PC-3 (cell line): ENCODE measurements at regions not wholly inside any gene's neighbourhood (a gene's known extent, or its start where the extent isn't known, plus 50 kb on each side); places are given as distances from the start of the nearest gene placed in this dataset.

Source experiments
- ATAC-seq: fragments of 200-7000 bp; cut with Tn5 transposase; 2 replicates; pipeline ENCODE4 v1.9.1; 2020; ENCODE audit warnings: mild to moderate bottlenecking, moderate library complexity
- BruUV-seq: library from RNA; stranded (reverse); fragments of 400-500 nt; replicated peaks from 2 replicates; lab custom pipeline; 2021; lab: Mats Ljungman, UMichigan
- CTCF ChIA-PET: fragments of 300-600 bp; sonication (Branson Sonifier 250); formaldehyde crosslinking; loops from one replicate; lab custom pipeline; 2022; ENCODE audit warnings: antibody characterized with exemption; lab: Charles Lee
- POLR2A ChIA-PET: fragments of 300-600 bp; sonication (Branson Sonifier 250); formaldehyde crosslinking; loops from one replicate; lab custom pipeline; 2022; ENCODE audit warnings: antibody characterized with exemption; ENCODE audit not compliant: unreplicated experiment; lab: Charles Lee
- DNase-seq: peaks from one replicate; pipeline ENCODE4 v3.0.0-alpha.2; 2015
- H2AFZ ChIP-seq: fragments of 300-600 bp; sonication (generic); 2 replicates; pipeline ENCODE4 v1.6.0; 2016; ENCODE audit warnings: antibody characterized with exemption, low read length
- H3F3A ChIP-seq: fragments of 300-600 bp; sonication (generic); one replicate; pipeline ENCODE4 v1.6.0; 2017; ENCODE audit warnings: antibody characterized with exemption, low read length, control low read depth, mild to moderate bottlenecking; ENCODE audit not compliant: unreplicated experiment
- H3K27ac ChIP-seq: fragments of 300-600 bp; sonication (generic); 2 replicates; pipeline ENCODE4 v1.5.1; 2016; ENCODE audit warnings: mild to moderate bottlenecking, low read length
- H3K27me3 ChIP-seq: fragments of 300-600 bp; sonication (generic); 2 replicates; pipeline ENCODE4 v1.6.1; 2016; ENCODE audit warnings: low read length, mixed read lengths
- H3K36me3 ChIP-seq: fragments of 300-600 bp; sonication (generic); 2 replicates; pipeline ENCODE4 v1.6.1; 2016; ENCODE audit warnings: low read depth, mixed run types, low read length, mixed read lengths
- H3K4me1 ChIP-seq: fragments of 300-600 bp; sonication (generic); 2 replicates; pipeline ENCODE4 v1.5.1; 2016; ENCODE audit warnings: low read length; ENCODE audit not compliant: insufficient read depth
- H3K4me2 ChIP-seq: fragments of 300-600 bp; sonication (generic); 2 replicates; pipeline ENCODE4 v1.6.0; 2016; ENCODE audit warnings: low read length
- H3K4me3 ChIP-seq: fragments of 300-600 bp; sonication (generic); 2 replicates; pipeline ENCODE4 v1.5.1; 2016; ENCODE audit warnings: mild to moderate bottlenecking, low read length, mixed read lengths
- H3K79me2 ChIP-seq: fragments of 300-600 bp; sonication (generic); 2 replicates; pipeline ENCODE4 v1.6.1; 2017; ENCODE audit warnings: low read length, mixed read lengths
- H3K9ac ChIP-seq: fragments of 300-600 bp; sonication (generic); 2 replicates; pipeline ENCODE4 v1.6.0; 2016; ENCODE audit warnings: mild to moderate bottlenecking, low read length
- H3K9me2 ChIP-seq: fragments of 300-600 bp; sonication (generic); replicated peaks from 2 replicates; pipeline ENCODE4 v1.6.1; 2016; ENCODE audit warnings: mixed run types, low read length, mixed read lengths
- H3K9me3 ChIP-seq: fragments of 300-600 bp; sonication (generic); 2 replicates; pipeline ENCODE4 v1.6.1; 2016; ENCODE audit warnings: low read length, mixed read lengths
- H4K20me1 ChIP-seq: fragments of 300-600 bp; sonication (generic); 2 replicates; pipeline ENCODE4 v1.6.1; 2016; ENCODE audit warnings: low read length, mixed read lengths
- CTCF ChIP-seq: fragments of 300-600 bp; sonication (generic); conservative IDR thresholded peaks from 2 replicates; pipeline ENCODE4 v1.5.1; 2017; ENCODE audit warnings: antibody characterized with exemption, low read depth, mild to moderate bottlenecking, low read length
- EZH2 ChIP-seq: fragments of 300-600 bp; sonication (generic); IDR thresholded peaks from one replicate; pipeline ENCODE4 v1.6.1; 2017; ENCODE audit warnings: antibody characterized with exemption, mild to moderate bottlenecking, low read length; ENCODE audit not compliant: unreplicated experiment
- EZH2phosphoT487 ChIP-seq: fragments of 300-600 bp; sonication (generic); IDR thresholded peaks from 2 replicates; pipeline ENCODE4 v1.6.1; 2018; ENCODE audit warnings: mild to moderate bottlenecking, antibody characterized with exemption, low read length, borderline replicate concordance
- intact Hi-C: fragments of 100-400 bp; cut with micrococcal nuclease; formaldehyde crosslinking; loops from 2 replicates; pipeline ENCODE4 v1.9.0; 2023

- no peaks in the 10 kb centered on the region for H3K9me3 ChIP-seq
- no peaks in the 10 kb centered on the region for H3K36me3 ChIP-seq
- peaks cover 8% of the 10 kb centered on the region; the same call in 1 of the 2 replicates for H3K27me3 ChIP-seq
- ATAC-seq = no peak
- H3K9ac ChIP-seq = no peak overlapping the region
- TF ChIP-seq EZH2phosphoT487 = no peak
- no peak for TF ChIP-seq EZH2
- TF ChIP-seq CTCF = no peak
- no peaks in the 10 kb centered on the region for H4K20me1 ChIP-seq
- H3K9me2 ChIP-seq = no peaks in the 10 kb centered on the region
- H3F3A ChIP-seq = no peaks in the 10 kb centered on the region
- peaks cover 8% of the 10 kb centered on the region; the same call in 1 of the 2 replicates for H3K4me1 ChIP-seq
- H3K4me3 ChIP-seq = no peak overlapping the region
- intact Hi-C loops = no loop called here
- DNase-seq = no peak
- H3K27ac ChIP-seq = no peak overlapping the region
- H3K4me2 ChIP-seq = no peak overlapping the region
- H2AFZ ChIP-seq = no peak overlapping the region
- CTCF ChIA-PET = no interaction called here
- BruUV-seq = no TSS peak
- POLR2A ChIA-PET = no interaction called here
- no peaks in the 10 kb centered on the region for H3K79me2 ChIP-seq
Measured at GRCh38 chr2:2644040-2644439, 313.0 kb upstream of the MYT1L start.

- peaks cover 16% of the 10 kb centered on the region for H3K27me3 ChIP-seq
- no peaks in the 10 kb centered on the region for H3K79me2 ChIP-seq
- intact Hi-C loops = no loop called here
- H3K9ac ChIP-seq = no peak overlapping the region
- H3F3A ChIP-seq = no peaks in the 10 kb centered on the region
- no peaks in the 10 kb centered on the region for H3K9me2 ChIP-seq
- H3K4me1 ChIP-seq = peaks cover 8% of the 10 kb centered on the region; the same call in 1 of the 2 replicates
- no peak overlapping the region for H3K4me2 ChIP-seq
- CTCF ChIA-PET = no interaction called here
- H2AFZ ChIP-seq = no peak overlapping the region
- H4K20me1 ChIP-seq = no peaks in the 10 kb centered on the region
- TF ChIP-seq CTCF = no peak
- no peak for TF ChIP-seq EZH2phosphoT487
- TF ChIP-seq EZH2 = no peak
- H3K9me3 ChIP-seq = no peaks in the 10 kb centered on the region
- POLR2A ChIA-PET = no interaction called here
- no TSS peak for BruUV-seq
- DNase-seq (no peak), ATAC-seq (no peak)
- no peak overlapping the region for H3K4me3 ChIP-seq
- no peaks in the 10 kb centered on the region for H3K36me3 ChIP-seq
- no peak overlapping the region for H3K27ac ChIP-seq
Measured at GRCh38 chr2:2642906-2643890, 312.1 kb upstream of the MYT1L start.
